Uterus (tissue), 3 donors: ENCODE measurements at regions not wholly inside any gene's neighbourhood (a gene's known extent, or its start where the extent isn't known, plus 50 kb on each side); places are given as distances from the start of the nearest gene placed in this dataset.

Experiments
- DNase-seq, 2 donors: peaks; one replicate each; pipeline ENCODE4 v3.0.0-alpha.2; 2019 to 2020
- H3K27ac ChIP-seq, 2 donors: fragments of 200-600 bp; sonication (generic); 1 replicate in 1 of 2; 2 replicates in 1 of 2; pipeline ENCODE4 v1.5.1; 2016 to 2018
- H3K27me3 ChIP-seq, 2 donors: fragments of 200-600 bp; sonication (generic); one replicate each; pipeline ENCODE4 v1.5.1; 2018 to 2019; ENCODE audit warnings: control low read depth in 1 of 2
- H3K36me3 ChIP-seq, 2 donors: fragments of 200-600 bp; sonication (generic); one replicate each; pipeline ENCODE4 v1.5.1; 2019; ENCODE audit warnings: control low read depth in 1 of 2
- H3K4me1 ChIP-seq, 2 donors: fragments of 200-600 bp; sonication (generic); one replicate each; pipeline ENCODE4 v1.5.1; 2018 to 2019; ENCODE audit warnings: control low read depth in 1 of 2
- H3K4me3 ChIP-seq, 2 donors: fragments of 200-600 bp; sonication (generic); 1 replicate in 1 of 2; 2 replicates in 1 of 2; pipeline ENCODE4 v1.5.1; 2018 to 2019; ENCODE audit warnings: mild to moderate bottlenecking in 1 of 2
- H3K9me3 ChIP-seq, 2 donors: fragments of 200-600 bp; sonication (generic); one replicate each; pipeline ENCODE4 v1.5.1; 2019; ENCODE audit warnings: control low read depth in 1 of 2
- CTCF ChIP-seq, 4 experiments: fragments of 200-600 bp in 2 of 4; fragments of 450-650 bp in 2 of 4; sonication (generic) in 2 of 4; IDR thresholded peaks; one replicate each; pipeline ENCODE4 v1.5.1; 2016 to 2019; ENCODE audit warnings: antibody characterized with exemption in 4 of 4, mild to moderate bottlenecking in 2 of 4, moderate library complexity in 1 of 4
- POLR2A ChIP-seq, 2 donors: fragments of 450-650 bp; IDR thresholded peaks; one replicate each; pipeline ENCODE4 v1.6.1; 2016; ENCODE audit warnings: antibody characterized with exemption in 2 of 2, mild to moderate bottlenecking in 1 of 2, moderate library complexity in 1 of 2
- intact Hi-C: fragments of 100-400 bp; cut with DNase I; formaldehyde crosslinking; loops from one replicate; pipeline ENCODE4 v1.15.1; 2023; ENCODE audit warnings: low total_unique reads
- donor health status: DM: yes; HTN: yes; CAD: no.

- Histone ChIP-seq H3K27ac (no peak overlapping the region), H3K27me3 (no peaks in the 10 kb centered on the region), H3K9me3 (no peaks in the 10 kb centered on the region), H3K36me3 (no peaks in the 10 kb centered on the region), H3K4me3 (no peak overlapping the region), H3K4me1 (no peaks in the 10 kb centered on the region)
- intact Hi-C loops, result no loop called here
- TF ChIP-seq CTCF (IDR thresholded peaks at IDR 0.05) (no peak), POLR2A (IDR thresholded peaks at IDR 0.05) (no peak)
- no peak for DNase-seq
Measured at GRCh38 chr10:36097696-36098095, 455.6 kb upstream of the FZD8 start.

DNA sequence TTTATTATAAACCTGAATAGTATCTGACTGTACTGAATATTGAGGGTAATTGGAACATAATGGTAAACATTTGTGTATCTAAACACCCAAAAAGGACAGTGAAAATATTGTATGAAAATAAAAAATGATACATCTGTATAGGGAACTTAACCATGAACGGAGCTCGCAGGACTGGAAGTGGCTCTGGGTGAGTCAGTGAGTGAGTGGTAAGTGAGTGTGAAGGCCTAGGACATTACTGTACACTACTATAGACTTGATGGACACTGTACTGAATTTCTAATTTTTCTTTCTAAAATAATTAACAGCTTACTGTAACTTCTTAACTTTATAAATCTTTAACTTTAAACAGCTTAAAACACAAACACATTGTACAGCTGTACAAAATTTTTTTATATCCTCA, 454.5 kb upstream of the FZD8 start:
- TF ChIP-seq CTCF (IDR thresholded peaks at IDR 0.05) (no peak), POLR2A (IDR thresholded peaks at IDR 0.05) (no peak)

DNA sequence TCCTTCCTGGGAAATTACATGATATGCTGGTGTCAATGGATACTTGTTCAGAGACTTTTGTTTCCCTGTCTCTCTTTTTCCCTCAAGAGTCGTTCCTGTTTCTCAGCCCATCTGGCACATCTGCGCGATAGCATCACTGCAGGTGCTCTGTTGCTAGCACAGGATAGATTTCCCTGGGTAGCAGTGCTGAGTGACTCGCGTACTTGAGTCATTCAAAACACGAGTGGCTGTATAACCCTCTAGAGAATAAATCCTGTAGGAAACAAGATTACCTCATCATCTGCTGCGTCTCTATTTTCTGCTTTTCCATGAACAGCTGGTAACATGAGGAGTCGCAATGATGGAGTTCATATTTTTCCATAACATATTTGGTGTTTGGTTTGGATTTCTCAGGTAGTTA, 452.0 kb upstream of the FZD8 start:
- Histone ChIP-seq H3K27me3 (no peaks in the 10 kb centered on the region), H3K9me3 (no peaks in the 10 kb centered on the region), H3K27ac (no peak overlapping the region), H3K4me1 (no peaks in the 10 kb centered on the region), H3K4me3 (no peak overlapping the region), H3K36me3 (no peaks in the 10 kb centered on the region)
- intact Hi-C loops, result no loop called here
- no peak for TF ChIP-seq POLR2A (IDR thresholded peaks at IDR 0.05)
- TF ChIP-seq CTCF (IDR thresholded peaks at IDR 0.05), result no peak
- DNase-seq, result no peak

More for the DNA sequence above, 454.5 kb upstream of the FZD8 start:
- Histone ChIP-seq H3K9me3 (no peaks in the 10 kb centered on the region), H3K4me1 (no peaks in the 10 kb centered on the region), H3K27ac (no peak overlapping the region), H3K36me3 (no peaks in the 10 kb centered on the region), H3K27me3 (no peaks in the 10 kb centered on the region), H3K4me3 (no peak overlapping the region)
- no peak for DNase-seq
- intact Hi-C loops, result no loop called here

GRCh38 chr10:36092116-36092515, 450.0 kb upstream of the FZD8 start:
- no peaks in the 10 kb centered on the region for H3K36me3 ChIP-seq
- no peak overlapping the region for H3K27ac ChIP-seq
- DNase-seq, result no peak
- TF ChIP-seq POLR2A (IDR thresholded peaks at IDR 0.05), result no peak
- TF ChIP-seq CTCF (IDR thresholded peaks at IDR 0.05), result no peak
- no peaks in the 10 kb centered on the region for H3K27me3 ChIP-seq
- no peaks in the 10 kb centered on the region for H3K9me3 ChIP-seq
- H3K4me3 ChIP-seq, result no peak overlapping the region
- H3K4me1 ChIP-seq, result no peaks in the 10 kb centered on the region
- intact Hi-C loops, result no loop called here

DNA sequence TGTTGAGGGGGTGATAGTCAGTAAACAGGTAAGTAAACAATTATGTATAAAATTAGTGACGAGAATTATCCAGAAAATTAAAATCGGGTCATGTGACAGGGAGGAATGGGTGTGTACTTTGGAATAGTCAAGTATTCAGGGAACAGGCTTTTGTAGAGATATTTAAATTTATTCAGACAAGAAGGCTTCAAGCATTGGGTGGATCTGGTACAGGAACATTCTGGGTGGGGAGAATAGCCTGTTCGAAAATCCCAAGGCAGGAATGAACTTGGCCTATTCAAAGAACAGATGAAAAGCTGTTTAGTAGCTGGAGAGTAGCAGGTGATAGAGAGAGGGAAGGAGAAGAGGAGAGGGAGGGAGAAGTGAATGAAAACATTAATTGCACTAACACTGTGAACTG, 448.9 kb upstream of the FZD8 start:
- Histone ChIP-seq H3K27ac (no peak overlapping the region), H3K9me3 (no peaks in the 10 kb centered on the region), H3K27me3 (no peaks in the 10 kb centered on the region), H3K4me3 (no peak overlapping the region), H3K36me3 (no peaks in the 10 kb centered on the region), H3K4me1 (no peaks in the 10 kb centered on the region)
- DNase-seq, result no peak
- no peak for TF ChIP-seq CTCF (IDR thresholded peaks at IDR 0.05)
- no peak for TF ChIP-seq POLR2A (IDR thresholded peaks at IDR 0.05)
- intact Hi-C loops, result no loop called here
